Suprapubic skin (tissue), 4 donors: ENCODE measurements at regions not wholly inside any gene's neighbourhood (a gene's known extent, or its start where the extent isn't known, plus 50 kb on each side); places are given as distances from the start of the nearest gene placed in this dataset.

Source experiments
- DNase-seq, 2 donors: peaks; one replicate each; pipeline ENCODE4 v3.0.0-alpha.2; 2019; ENCODE audit warnings: low spot score in 2 of 2
- H3K27ac ChIP-seq: fragments of 200-600 bp; sonication (generic); one replicate; pipeline ENCODE4 v1.5.1; 2019
- H3K27me3 ChIP-seq: fragments of 200-600 bp; sonication (generic); one replicate; pipeline ENCODE4 v1.5.1; 2019
- H3K36me3 ChIP-seq: fragments of 200-600 bp; sonication (generic); one replicate; pipeline ENCODE4 v1.5.1; 2019
- H3K4me1 ChIP-seq: fragments of 200-600 bp; sonication (generic); one replicate; pipeline ENCODE4 v1.5.1; 2019
- H3K4me3 ChIP-seq: fragments of 200-600 bp; sonication (generic); one replicate; pipeline ENCODE4 v1.5.1; 2019; ENCODE audit warnings: mild to moderate bottlenecking
- H3K9me3 ChIP-seq: fragments of 200-600 bp; sonication (generic); one replicate; pipeline ENCODE4 v1.5.1; 2019
- CTCF ChIP-seq, 2 donors: fragments of 200-600 bp in 1 of 2; fragments of 450-650 bp in 1 of 2; sonication (generic) in 1 of 2; IDR thresholded peaks; one replicate each; pipeline ENCODE4 v1.5.1; 2016 to 2019; ENCODE audit warnings: antibody characterized with exemption in 2 of 2, mild to moderate bottlenecking in 1 of 2, moderate library complexity in 1 of 2
- EP300 ChIP-seq: sonication (generic); formaldehyde crosslinking; IDR thresholded peaks from one replicate; pipeline ENCODE4 v1.6.1; 2017; ENCODE audit warnings: antibody characterized with exemption
- POLR2A ChIP-seq, 2 donors: fragments of 450-650 bp; IDR thresholded peaks; one replicate each; pipeline ENCODE4 v1.6.1; 2017; ENCODE audit warnings: antibody characterized with exemption in 2 of 2, mild to moderate bottlenecking in 2 of 2, moderate library complexity in 2 of 2
- POLR2AphosphoS5 ChIP-seq, 3 donors: sonication (generic); formaldehyde crosslinking; IDR thresholded peaks; one replicate each; pipeline ENCODE4 v1.6.1; 2017; ENCODE audit warnings: antibody characterized with exemption in 3 of 3
- WGBS: methylation state at CpG from one replicate; pipeline ENCODE4 v1.1.5; 2018; 5-methylcytosine and 5-hydroxymethylcytosine counted together

- DNase-seq: peak in 1 of 2 donors; percentile 66
- Histone ChIP-seq H3K9me3 (no peaks in the 10 kb centered on the region), H3K4me1 (no peaks in the 10 kb centered on the region), H3K27me3 (peaks cover 38% of the 10 kb centered on the region), H3K36me3 (no peaks in the 10 kb centered on the region), H3K4me3 (no peak overlapping the region), H3K27ac (no peak overlapping the region)
- whole genome bisulfite sequencing: 95% methylated on average over 7 of the region's 13 CpGs
- no peak for TF ChIP-seq POLR2A (IDR thresholded peaks at IDR 0.05)
Measured at GRCh38 chr11:69869311-69869939, 50.2 kb upstream of the FGF3 start.

GRCh38 chr11:69870766-69871165 lies 51.5 kb upstream of the FGF3 start:
- no peak overlapping the region for H3K27ac ChIP-seq
- H3K9me3 ChIP-seq: no peaks in the 10 kb centered on the region
- H3K4me1 ChIP-seq: no peaks in the 10 kb centered on the region
- peaks cover 26% of the 10 kb centered on the region for H3K27me3 ChIP-seq
- no peak for TF ChIP-seq POLR2A (IDR thresholded peaks at IDR 0.05)
- no peak for TF ChIP-seq POLR2AphosphoS5 (IDR thresholded peaks at IDR 0.05)
- no peak for TF ChIP-seq CTCF (IDR thresholded peaks at IDR 0.05)
- no peak for TF ChIP-seq EP300
- H3K4me3 ChIP-seq: no peak overlapping the region
- 61% methylated on average over 3 of the region's 3 CpGs for WGBS
- no peak for DNase-seq
- no peaks in the 10 kb centered on the region for H3K36me3 ChIP-seq

- 88% methylated on average over 15 of the region's 15 CpGs for WGBS
- Histone ChIP-seq H3K27me3 (peaks cover 8% of the 10 kb centered on the region), H3K36me3 (no peaks in the 10 kb centered on the region), H3K4me3 (no peak overlapping the region), H3K9me3 (no peaks in the 10 kb centered on the region), H3K27ac (no peak overlapping the region), H3K4me1 (no peaks in the 10 kb centered on the region)
- DNase-seq: peak in 1 of 2 donors; percentile 65
- no peak for TF ChIP-seq POLR2AphosphoS5 (IDR thresholded peaks at IDR 0.05)
- no peak for TF ChIP-seq CTCF (IDR thresholded peaks at IDR 0.05)
- TF ChIP-seq EP300: no peak
Measured at GRCh38 chr11:69873166-69874077, 54.2 kb upstream of the FGF3 start.

GRCh38 chr11:69874178-69874983 lies 55.2 kb upstream of the FGF3 start:
- peak; percentile 44 to 63 for DNase-seq
- no peaks in the 10 kb centered on the region for H3K27me3 ChIP-seq
- H3K9me3 ChIP-seq: no peaks in the 10 kb centered on the region
- no peak overlapping the region for H3K4me3 ChIP-seq
- 87% methylated on average over 10 of the region's 22 CpGs for WGBS
- H3K36me3 ChIP-seq: no peaks in the 10 kb centered on the region
- no peaks in the 10 kb centered on the region for H3K4me1 ChIP-seq
- TF ChIP-seq CTCF (IDR thresholded peaks at IDR 0.05): no peak
- no peak for TF ChIP-seq POLR2A (IDR thresholded peaks at IDR 0.05)
- TF ChIP-seq POLR2AphosphoS5 (IDR thresholded peaks at IDR 0.05): no peak
- TF ChIP-seq EP300: no peak
- H3K27ac ChIP-seq: no peak overlapping the region

GRCh38 chr11:69874984-69875624 lies 55.9 kb upstream of the FGF3 start:
- 53% methylated on average over 18 of the region's 21 CpGs for WGBS
- Histone ChIP-seq H3K4me3 (no peak overlapping the region), H3K9me3 (no peaks in the 10 kb centered on the region), H3K27me3 (peaks cover 4% of the 10 kb centered on the region), H3K4me1 (no peaks in the 10 kb centered on the region), H3K27ac (no peak overlapping the region), H3K36me3 (no peaks in the 10 kb centered on the region)
- peak; percentile 44 to 59 for DNase-seq
- TF ChIP-seq CTCF (IDR thresholded peaks at IDR 0.05) (no peak), EP300 (no peak), POLR2AphosphoS5 (IDR thresholded peaks at IDR 0.05) (no peak), POLR2A (IDR thresholded peaks at IDR 0.05) (no peak)
